Bronchial epithelial cell (primary cell): ENCODE measurements at regions not wholly inside any gene's neighbourhood (a gene's known extent, or its start where the extent isn't known, plus 50 kb on each side); places are given as distances from the start of the nearest gene placed in this dataset.
A peak's percentile ranks its signal among the peaks of the same experiment; 100 is the strongest.
"Not testable (repeated sequence)": the region's sequence is repeated elsewhere in the genome, so short reads cannot be mapped to it uniquely, and the experiment has no call there.

Source experiments
- DNase-seq: peaks from one replicate; pipeline ENCODE4 v3.0.0-alpha.2; 2010; ENCODE audit warnings: low read depth
- FAIRE-seq: peaks from 2 replicates; lab custom pipeline; 2011; peaks lifted over from hg19 to GRCh38; lab: Jason Lieb, UNC
- H3K27me3 ChIP-seq: 2 replicates; pipeline ENCODE4 v1.5.1; 2011; ENCODE audit warnings: low read length; ENCODE audit not compliant: control insufficient read depth, insufficient read depth
- H3K36me3 ChIP-seq: 2 replicates; pipeline ENCODE4 v1.5.1; 2011; ENCODE audit warnings: low read length; ENCODE audit not compliant: control insufficient read depth, insufficient read depth
- H3K4me3 ChIP-seq: 2 replicates; pipeline ENCODE4 v1.5.1; 2011; ENCODE audit warnings: mild to moderate bottlenecking, low read depth, low read length, control low read depth
- CTCF ChIP-seq: IDR thresholded peaks from 2 replicates; pipeline ENCODE4 v1.5.1; 2011; ENCODE audit warnings: mild to moderate bottlenecking, moderate library complexity, low read length, control low read depth, inconsistent platforms; ENCODE audit not compliant: insufficient read depth, severe bottlenecking

GRCh38 chr20:30630761-30631160 lies 626.7 kb upstream of the DEFB115 start:
- FAIRE-seq (no peak), DNase-seq (no peak)
- Histone ChIP-seq H3K36me3 (no peaks in the 10 kb centered on the region), H3K27me3 (no peaks in the 10 kb centered on the region), H3K4me3 (no peak overlapping the region)
- no peak for TF ChIP-seq CTCF

GRCh38 chr20:30631261-30631789 lies 626.1 kb upstream of the DEFB115 start:
- not testable (repeated sequence) for H3K36me3 ChIP-seq, FAIRE-seq, H3K27me3 ChIP-seq, H3K4me3 ChIP-seq, DNase-seq

GRCh38 chr20:30632773-30633172 lies 624.7 kb upstream of the DEFB115 start:
- H3K4me3 ChIP-seq, DNase-seq, H3K36me3 ChIP-seq, H3K27me3 ChIP-seq, FAIRE-seq: not testable (repeated sequence)

GRCh38 chr20:30641522-30641921 lies 615.9 kb upstream of the DEFB115 start:
- not testable (repeated sequence) for H3K4me3 ChIP-seq, H3K36me3 ChIP-seq, FAIRE-seq, DNase-seq, H3K27me3 ChIP-seq

GRCh38 chr20:30660982-30661381 lies 596.5 kb upstream of the DEFB115 start:
- FAIRE-seq, H3K27me3 ChIP-seq, DNase-seq, H3K36me3 ChIP-seq, H3K4me3 ChIP-seq: not testable (repeated sequence)

GRCh38 chr20:30668418-30668817 lies 589.0 kb upstream of the DEFB115 start:
- H3K27me3 ChIP-seq, H3K36me3 ChIP-seq, H3K4me3 ChIP-seq, FAIRE-seq, DNase-seq: not testable (repeated sequence)

- H3K4me3 ChIP-seq, FAIRE-seq, DNase-seq, H3K36me3 ChIP-seq, H3K27me3 ChIP-seq: not testable (repeated sequence)
These were observed 588.0 kb upstream of the DEFB115 start for GRCh38 chr20:30669330-30670029.

- not testable (repeated sequence) for H3K36me3 ChIP-seq, FAIRE-seq
- DNase-seq: peak; percentile 11
These were observed 586.3 kb upstream of the DEFB115 start for GRCh38 chr20:30671120-30671519.

GRCh38 chr20:30675988-30676564 lies 581.4 kb upstream of the DEFB115 start:
- DNase-seq, H3K27me3 ChIP-seq, FAIRE-seq, H3K4me3 ChIP-seq, H3K36me3 ChIP-seq: not testable (repeated sequence)

More at GRCh38 chr20:30671120-30671519, 586.3 kb upstream of the DEFB115 start:
- H3K27me3 ChIP-seq, H3K4me3 ChIP-seq: not testable (repeated sequence)

GRCh38 chr20:30682236-30682635 lies 575.2 kb upstream of the DEFB115 start:
- not testable (repeated sequence) for H3K36me3 ChIP-seq, FAIRE-seq, H3K4me3 ChIP-seq, DNase-seq, H3K27me3 ChIP-seq

GRCh38 chr20:30712861-30713260 lies 544.6 kb upstream of the DEFB115 start:
- H3K4me3 ChIP-seq, DNase-seq, H3K27me3 ChIP-seq, H3K36me3 ChIP-seq, FAIRE-seq: not testable (repeated sequence)

GRCh38 chr20:30719415-30720199 lies 537.9 kb upstream of the DEFB115 start:
- not testable (repeated sequence) for FAIRE-seq, H3K27me3 ChIP-seq, H3K4me3 ChIP-seq, H3K36me3 ChIP-seq, DNase-seq

- FAIRE-seq: not testable (repeated sequence)
These were observed 534.0 kb upstream of the DEFB115 start for GRCh38 chr20:30723511-30723910.

More at GRCh38 chr20:30723511-30723910, 534.0 kb upstream of the DEFB115 start:
- H3K4me3 ChIP-seq: peak overlapping the region; percentile 28
- DNase-seq, H3K36me3 ChIP-seq, H3K27me3 ChIP-seq: not testable (repeated sequence)
